Middle frontal gyrus (tissue), 1 donor: ENCODE measurements at regions not wholly inside any gene's neighbourhood (a gene's known extent, or its start where the extent isn't known, plus 50 kb on each side); places are given as distances from the start of the nearest gene placed in this dataset.

ENCODE experiments used
- DNase-seq: peaks from one replicate; pipeline ENCODE4 v3.0.0-alpha.2; 2015; ENCODE audit warnings: low spot score; ENCODE audit errors: extremely low spot score

- DNase-seq, result no peak
Measured at GRCh38 chr15:46389739-46390138, 754.9 kb downstream of the SQOR start.

GRCh38 chr15:46394463-46394862 is 759.6 kb downstream of the SQOR start:
- no peak for DNase-seq

DNA sequence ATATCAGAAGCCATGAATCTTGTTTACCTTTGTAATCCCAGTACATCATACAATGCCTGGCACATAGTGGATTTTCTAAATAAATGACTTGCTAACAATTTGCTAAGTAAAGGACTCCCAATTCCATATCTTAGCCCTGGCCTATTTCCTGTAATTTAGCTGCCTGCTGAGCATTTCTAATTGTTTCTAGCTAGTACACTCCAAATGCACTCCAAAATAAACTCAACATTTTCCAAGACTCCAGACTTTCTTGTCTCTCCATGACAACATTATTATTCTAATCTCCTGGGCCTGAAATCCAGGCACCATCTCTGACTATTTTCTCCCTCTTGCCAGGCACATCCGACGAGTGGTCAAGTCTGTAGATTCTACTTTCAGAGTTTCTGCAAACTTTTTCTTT is 773.5 kb downstream of the SQOR start:
- no peak for DNase-seq

DNA sequence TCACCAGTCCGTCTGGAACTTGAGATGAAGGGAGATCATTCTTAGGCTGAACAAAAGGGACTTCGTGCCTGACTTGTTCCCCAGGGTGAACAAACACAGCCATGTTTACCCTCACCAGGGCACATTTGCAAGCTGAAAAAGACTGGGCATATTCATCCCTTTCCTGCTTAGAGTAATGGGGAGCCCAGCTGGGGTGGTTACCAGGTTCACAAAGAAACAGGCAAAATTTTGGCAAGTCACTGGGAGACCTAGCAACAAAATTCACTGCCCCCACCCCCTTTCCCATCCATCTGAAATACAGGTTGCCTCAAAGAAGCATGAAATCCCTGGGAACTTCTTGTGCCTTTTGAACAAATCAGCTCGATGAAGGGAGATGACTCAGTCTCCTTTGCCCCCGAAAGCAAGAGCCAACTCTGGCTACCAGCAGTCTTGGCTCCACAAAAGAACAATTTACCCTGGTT is 775.0 kb downstream of the SQOR start:
- DNase-seq, result no peak

- no peak for DNase-seq
Measured at GRCh38 chr15:46410705-46411104, 775.9 kb downstream of the SQOR start.

DNA sequence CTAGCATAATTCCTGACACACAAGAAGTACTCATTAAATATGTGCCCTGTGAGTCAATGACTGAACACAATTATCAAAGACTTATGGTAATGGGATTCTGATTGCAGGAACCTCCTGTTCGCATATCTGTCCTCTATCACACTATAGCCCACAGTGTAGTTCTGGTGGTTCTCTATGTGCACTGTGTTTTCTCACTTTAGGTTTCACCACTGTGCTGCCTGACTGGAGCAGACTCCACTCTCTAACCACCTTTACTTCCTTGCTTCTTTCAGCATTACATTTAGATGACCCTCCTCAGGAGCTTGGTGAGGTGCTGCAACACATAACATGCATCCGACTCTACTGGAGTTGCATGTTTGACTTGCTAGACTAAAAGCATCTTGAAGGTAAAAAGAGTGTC is 777.1 kb downstream of the SQOR start:
- no peak for DNase-seq

DNA sequence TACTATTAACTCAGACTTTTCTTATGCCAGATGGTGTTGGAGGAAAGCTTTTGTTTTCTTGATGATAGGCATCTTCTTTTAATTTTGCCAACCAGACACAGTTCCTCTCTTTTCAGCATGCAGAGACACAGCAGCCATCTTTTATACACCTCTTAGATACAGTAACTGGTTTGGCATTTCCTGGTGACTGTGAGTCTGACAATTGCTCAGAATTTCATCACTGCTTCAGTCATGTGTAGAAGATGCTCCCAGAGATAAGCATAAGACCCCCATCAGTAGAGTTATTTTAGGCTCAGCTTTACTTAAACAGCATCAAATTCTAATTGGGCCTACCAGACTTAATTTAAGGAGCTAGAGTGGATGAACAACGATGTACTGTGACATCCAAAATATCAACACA is 779.0 kb downstream of the SQOR start:
- no peak for DNase-seq

GRCh38 chr15:46416544-46416943 is 781.7 kb downstream of the SQOR start:
- no peak for DNase-seq

GRCh38 chr15:46420990-46421389 is 786.2 kb downstream of the SQOR start:
- no peak for DNase-seq

DNA sequence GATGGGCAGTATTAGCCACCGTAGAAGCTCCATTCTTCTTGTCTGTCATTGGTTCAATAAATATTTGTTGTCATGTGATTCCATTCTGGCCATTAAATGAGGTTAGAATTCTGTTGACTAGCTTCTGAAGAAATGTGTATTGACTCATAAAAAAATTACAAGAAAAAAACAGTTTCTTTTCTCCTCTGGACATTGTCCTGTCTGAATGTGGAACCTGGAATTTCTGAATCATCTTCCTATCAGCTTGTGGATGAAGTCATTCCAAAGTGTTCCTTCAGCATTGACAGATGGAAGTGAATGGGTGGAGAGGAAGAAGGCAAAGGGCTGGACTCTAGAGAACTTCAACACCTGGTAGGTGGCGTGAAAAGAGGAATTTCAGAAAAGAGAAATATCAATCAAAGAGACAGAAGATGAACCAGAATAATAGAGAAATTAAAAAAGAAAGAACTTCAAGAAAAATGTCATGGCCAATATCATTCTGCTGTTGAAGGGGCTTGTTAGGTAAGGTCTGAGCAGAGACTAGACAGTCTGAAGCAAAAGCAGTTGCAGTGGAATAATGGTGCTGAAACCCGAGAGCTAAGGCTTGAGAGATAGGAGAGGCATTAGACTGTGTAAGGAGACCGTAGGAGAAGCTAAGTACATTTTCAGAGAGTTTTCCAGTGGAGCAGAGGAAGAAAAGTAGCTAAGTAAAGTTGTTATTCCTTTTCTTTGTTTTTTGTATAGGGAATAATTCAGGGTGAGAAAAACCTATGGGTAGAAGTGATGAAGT is 806.6 kb downstream of the SQOR start:
- no peak for DNase-seq

- no peak for DNase-seq
Measured at GRCh38 chr15:46442184-46442583, 807.4 kb downstream of the SQOR start.

GRCh38 chr15:46442901-46443590 is 808.2 kb downstream of the SQOR start:
- DNase-seq, result no peak

- DNase-seq, result no peak
Measured at GRCh38 chr15:46450112-46450809, 815.4 kb downstream of the SQOR start.

GRCh38 chr15:46450810-46451182 is 816.0 kb downstream of the SQOR start:
- DNase-seq, result no peak

DNA sequence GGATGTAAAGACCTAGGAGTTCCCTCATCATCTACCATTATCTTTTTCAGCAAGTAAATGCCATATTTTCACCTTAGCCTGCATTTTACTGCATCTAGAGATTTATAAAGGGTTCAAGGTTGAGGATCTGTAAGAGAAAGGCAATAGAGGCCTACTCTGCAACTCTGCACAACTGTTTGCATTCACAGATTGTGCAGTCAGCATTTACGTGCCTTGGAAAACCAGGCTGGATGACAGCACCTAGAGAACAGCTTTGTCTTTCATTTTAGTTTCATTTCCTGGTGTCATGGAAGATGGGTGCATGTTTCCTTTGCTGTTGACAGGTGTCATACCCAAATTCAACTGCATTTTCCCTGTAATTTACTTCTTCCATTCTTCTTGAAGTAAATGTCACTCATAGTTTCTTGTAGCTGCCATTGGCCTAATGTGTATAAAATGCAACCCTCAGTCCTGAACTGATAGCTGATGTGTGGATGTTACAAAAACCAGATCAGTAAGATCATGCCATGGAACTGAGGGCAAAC is 817.5 kb downstream of the SQOR start:
- DNase-seq, result no peak

DNA sequence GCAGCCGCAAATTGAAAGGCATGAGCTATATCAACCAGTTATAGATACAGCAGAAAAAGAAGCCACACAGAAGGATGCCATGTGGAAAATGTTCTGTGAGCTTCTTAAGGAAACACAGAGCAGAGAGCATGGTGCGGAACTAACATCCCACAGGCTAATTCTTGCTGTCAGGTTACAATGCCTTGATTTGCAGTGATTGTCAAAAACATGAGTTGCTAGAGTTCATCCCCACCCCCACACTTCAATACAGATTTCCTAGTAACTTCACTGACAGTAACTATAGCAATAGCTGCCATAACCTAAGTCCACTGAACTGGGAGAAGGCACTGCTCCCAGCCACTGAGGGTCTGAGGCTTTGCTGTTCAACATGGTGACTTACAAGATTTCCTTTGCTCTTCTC is 821.6 kb downstream of the SQOR start:
- no peak for DNase-seq

GRCh38 chr15:46460431-46461094 is 825.7 kb downstream of the SQOR start:
- no peak for DNase-seq

DNA sequence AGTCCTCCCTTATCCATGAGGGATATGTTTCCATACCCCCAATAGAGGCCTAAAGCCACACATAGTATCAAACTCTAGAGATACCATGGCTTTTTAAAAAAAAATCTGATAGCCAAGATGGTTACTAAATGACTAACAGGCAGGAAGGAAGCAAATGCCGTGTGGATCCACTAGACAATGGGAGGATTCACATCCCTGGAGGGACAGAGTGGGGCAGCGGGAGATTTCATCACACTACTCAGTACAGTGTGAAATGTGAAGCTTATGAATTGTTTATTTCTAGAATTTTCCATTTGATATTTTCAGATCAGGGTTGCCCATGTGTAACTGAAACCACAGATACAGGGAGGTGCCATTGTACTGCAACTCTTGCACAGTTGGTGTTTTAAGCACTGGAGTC is 826.6 kb downstream of the SQOR start:
- DNase-seq, result no peak

- DNase-seq, result no peak
Measured at GRCh38 chr15:46467041-46467440, 832.2 kb downstream of the SQOR start.

DNA sequence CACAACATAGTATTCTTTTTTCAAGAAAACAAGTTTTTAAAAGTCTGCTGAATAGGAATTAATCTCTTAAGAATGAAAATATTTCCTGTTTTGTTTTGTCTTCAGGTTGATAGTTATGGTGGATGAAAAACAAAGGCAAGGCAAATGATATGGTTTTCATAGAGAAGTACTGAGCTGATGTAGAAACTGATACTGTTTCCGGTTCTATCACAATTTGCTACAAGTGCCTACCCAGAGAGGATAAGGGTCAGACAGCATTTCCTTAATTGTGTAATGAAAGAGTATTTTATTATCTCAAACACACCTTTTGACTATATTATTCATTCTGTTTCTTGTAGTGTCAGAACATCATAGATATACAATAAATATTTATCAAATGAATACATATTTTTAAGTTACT is 836.3 kb downstream of the SQOR start:
- no peak for DNase-seq

DNA sequence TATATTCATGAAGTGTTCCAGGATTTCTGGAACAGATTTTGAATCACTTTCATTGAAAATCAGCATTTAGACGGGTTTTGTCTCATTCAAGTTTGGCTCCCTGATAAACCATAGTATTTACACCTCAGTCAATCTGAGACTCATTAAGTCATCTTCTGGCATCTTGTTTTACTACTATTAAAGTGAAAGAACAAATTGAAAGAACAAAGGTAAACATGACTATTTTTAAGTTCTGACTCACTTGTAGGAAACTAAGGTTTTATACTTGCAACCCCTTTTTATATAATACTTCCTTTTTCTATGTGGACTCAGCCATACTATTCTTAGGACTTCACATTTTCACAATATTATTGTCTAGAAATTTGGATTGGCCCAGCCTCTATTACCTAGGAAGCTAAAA is 854.4 kb downstream of the SQOR start:
- no peak for DNase-seq
